ENCODE measurements at regions not wholly inside any gene's neighbourhood (a gene's known extent, or its start where the extent isn't known, plus 50 kb on each side); places are given as distances from the start of the nearest gene placed in this dataset.

GRCh38 chr20:12936020-12936419, 72.8 kb upstream of the SPTLC3 start:
- Histone ChIP-seq H3K9me3 (no peaks in the 10 kb centered on the region), H3K27ac (no peak overlapping the region), H3K27me3 (no peaks in the 10 kb centered on the region), H3K4me1 (no peaks in the 10 kb centered on the region), H3K4me3 (no peak overlapping the region), H3K36me3 (no peaks in the 10 kb centered on the region)
- TF ChIP-seq POLR2AphosphoS5 (IDR thresholded peaks at IDR 0.05) (no peak), POLR2A (IDR thresholded peaks at IDR 0.05) (no peak), CTCF (IDR thresholded peaks at IDR 0.05) (no peak)
- DNase-seq (ENCODE audit: low spot score in 2 of 2), result no peak
- intact Hi-C loops (cut with DNase I; ENCODE audit: low total_unique reads), result no loop called here

GRCh38 chr20:12936524-12936923, 72.2 kb upstream of the SPTLC3 start:
- H3K9me3 ChIP-seq, result no peaks in the 10 kb centered on the region
- no peaks in the 10 kb centered on the region for H3K4me1 ChIP-seq
- no peak overlapping the region for H3K4me3 ChIP-seq
- no peak for DNase-seq (ENCODE audit: low spot score in 2 of 2)
- H3K27me3 ChIP-seq, result no peaks in the 10 kb centered on the region
- no peaks in the 10 kb centered on the region for H3K36me3 ChIP-seq
- no peak overlapping the region for H3K27ac ChIP-seq
- no peak for TF ChIP-seq CTCF (IDR thresholded peaks at IDR 0.05)
- TF ChIP-seq POLR2A (IDR thresholded peaks at IDR 0.05), result no peak
- no peak for TF ChIP-seq POLR2AphosphoS5 (IDR thresholded peaks at IDR 0.05)
- intact Hi-C loops (cut with DNase I; ENCODE audit: low total_unique reads), result no loop called here

GRCh38 chr20:12941025-12941424, 67.7 kb upstream of the SPTLC3 start:
- Histone ChIP-seq H3K36me3 (no peaks in the 10 kb centered on the region), H3K27ac (no peak overlapping the region), H3K27me3 (no peaks in the 10 kb centered on the region), H3K4me1 (no peaks in the 10 kb centered on the region), H3K4me3 (no peak overlapping the region), H3K9me3 (no peaks in the 10 kb centered on the region)
- TF ChIP-seq CTCF (IDR thresholded peaks at IDR 0.05) (no peak), POLR2A (IDR thresholded peaks at IDR 0.05) (no peak)
- no peak for DNase-seq (ENCODE audit: low spot score in 2 of 2)
- intact Hi-C loops (cut with DNase I; ENCODE audit: low total_unique reads), result no loop called here

GRCh38 chr20:12942123-12942522, 66.6 kb upstream of the SPTLC3 start:
- TF ChIP-seq POLR2AphosphoS5 (IDR thresholded peaks at IDR 0.05) (no peak), CTCF (IDR thresholded peaks at IDR 0.05) (no peak)
- no peaks in the 10 kb centered on the region for H3K9me3 ChIP-seq
- intact Hi-C loops (cut with DNase I; ENCODE audit: low total_unique reads), result no loop called here
- no peak overlapping the region for H3K27ac ChIP-seq
- no peaks in the 10 kb centered on the region for H3K4me1 ChIP-seq
- no peaks in the 10 kb centered on the region for H3K36me3 ChIP-seq
- DNase-seq (ENCODE audit: low spot score in 2 of 2), result no peak
- no peak overlapping the region for H3K4me3 ChIP-seq
- H3K27me3 ChIP-seq, result no peaks in the 10 kb centered on the region

GRCh38 chr20:12946789-12947188, 62.0 kb upstream of the SPTLC3 start:
- no peak for DNase-seq (ENCODE audit: low spot score in 2 of 2)
- TF ChIP-seq POLR2A (IDR thresholded peaks at IDR 0.05) (no peak), POLR2AphosphoS5 (IDR thresholded peaks at IDR 0.05) (no peak), CTCF (IDR thresholded peaks at IDR 0.05) (no peak)
- intact Hi-C loops (cut with DNase I; ENCODE audit: low total_unique reads), result no loop called here
- H3K36me3 ChIP-seq, result no peaks in the 10 kb centered on the region
- no peaks in the 10 kb centered on the region for H3K27me3 ChIP-seq
- no peak overlapping the region for H3K27ac ChIP-seq
- no peak overlapping the region for H3K4me3 ChIP-seq
- no peaks in the 10 kb centered on the region for H3K9me3 ChIP-seq
- no peaks in the 10 kb centered on the region for H3K4me1 ChIP-seq
